Gastrocnemius medialis (tissue), 4 donors: ENCODE measurements at regions not wholly inside any gene's neighbourhood (a gene's known extent, or its start where the extent isn't known, plus 50 kb on each side); places are given as distances from the start of the nearest gene placed in this dataset.

Experiments used
- CTCF ChIP-seq, 5 experiments: fragments of 450-650 bp in 3 of 5; fragments of 200-600 bp in 2 of 5; sonication (generic) in 2 of 5; IDR thresholded peaks in 4 of 5; conservative IDR thresholded peaks in 1 of 5; 1 replicate in 4 of 5; 2 replicates in 1 of 5; pipeline ENCODE4 v1.5.1; 2016 to 2019; ENCODE audit warnings: antibody characterized with exemption in 5 of 5, mild to moderate bottlenecking in 3 of 5, moderate library complexity in 3 of 5
- POLR2A ChIP-seq, 2 donors: fragments of 450-650 bp; IDR thresholded peaks; one replicate each; pipeline ENCODE4 v1.6.1; 2017; ENCODE audit warnings: antibody characterized with exemption in 2 of 2, mild to moderate bottlenecking in 2 of 2, moderate library complexity in 2 of 2

GRCh38 chr4:110271986-110272385 lies 73.6 kb upstream of the ELOVL6 start:
- no peak for TF ChIP-seq CTCF (IDR thresholded peaks at IDR 0.05 in 4 of 5, conservative IDR thresholded peaks at IDR 0.05 in 1 of 5)
- no peak for TF ChIP-seq POLR2A (IDR thresholded peaks at IDR 0.05)
